ENCODE measurements at regions not wholly inside any gene's neighbourhood (a gene's known extent, or its start where the extent isn't known, plus 50 kb on each side); places are given as distances from the start of the nearest gene placed in this dataset.

- TF ChIP-seq SP1 (IDR thresholded peaks at IDR 0.05) (no peak), ARNT (IDR thresholded peaks at IDR 0.05) (no peak), SUZ12 (IDR thresholded peaks at IDR 0.05) (no peak), PKNOX1 (IDR thresholded peaks at IDR 0.05) (no peak), ELF4 (IDR thresholded peaks at IDR 0.05) (no peak), BHLHE40 (IDR thresholded peaks at IDR 0.05; ENCODE audit: borderline replicate concordance) (no peak), FOXM1 (IDR thresholded peaks at IDR 0.05; ENCODE audit: borderline replicate concordance) (no peak), TARDBP (IDR thresholded peaks at IDR 0.05) (no peak), FOXA1 (IDR thresholded peaks at IDR 0.05) (no peak)
These were observed 282.0 kb upstream of the MAP2 start for GRCh38 chr2:209141818-209142217.
